ENCODE measurements at regions not wholly inside any gene's neighbourhood (a gene's known extent, or its start where the extent isn't known, plus 50 kb on each side); places are given as distances from the start of the nearest gene placed in this dataset.

DNA sequence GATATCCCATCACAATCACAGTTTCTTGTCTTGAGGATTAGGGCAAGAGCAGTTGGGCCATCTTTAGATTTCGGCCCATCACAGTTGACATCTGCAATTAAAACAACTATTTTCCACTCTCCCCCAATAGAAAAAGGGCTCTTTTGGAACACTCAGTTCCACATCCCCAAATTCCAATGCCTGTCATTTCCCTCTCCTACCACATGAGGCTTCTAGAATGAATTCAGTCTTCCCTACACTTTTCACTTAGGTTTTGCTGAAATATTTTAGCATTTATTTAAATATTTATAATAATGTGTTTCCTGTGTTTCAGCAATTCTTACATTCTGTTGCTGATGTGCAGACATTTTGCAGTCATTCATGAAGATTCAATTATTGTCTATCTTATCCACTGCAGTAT is 118.4 kb downstream of the COX18 start:
- DNase-seq: no peak
- Histone ChIP-seq H3K4me3 (no peak overlapping the region), H3K4me1 (no peaks in the 10 kb centered on the region), H3K27ac (no peak overlapping the region), H3K27me3 (no peaks in the 10 kb centered on the region), H3K36me3 (no peaks in the 10 kb centered on the region), H3K9me3 (no peaks in the 10 kb centered on the region)
- TF ChIP-seq POLR2AphosphoS5 (IDR thresholded peaks at IDR 0.05) (no peak), POLR2A (IDR thresholded peaks at IDR 0.05) (no peak), EP300 (IDR thresholded peaks at IDR 0.05) (no peak)
- TF ChIP-seq, protein P1, sequence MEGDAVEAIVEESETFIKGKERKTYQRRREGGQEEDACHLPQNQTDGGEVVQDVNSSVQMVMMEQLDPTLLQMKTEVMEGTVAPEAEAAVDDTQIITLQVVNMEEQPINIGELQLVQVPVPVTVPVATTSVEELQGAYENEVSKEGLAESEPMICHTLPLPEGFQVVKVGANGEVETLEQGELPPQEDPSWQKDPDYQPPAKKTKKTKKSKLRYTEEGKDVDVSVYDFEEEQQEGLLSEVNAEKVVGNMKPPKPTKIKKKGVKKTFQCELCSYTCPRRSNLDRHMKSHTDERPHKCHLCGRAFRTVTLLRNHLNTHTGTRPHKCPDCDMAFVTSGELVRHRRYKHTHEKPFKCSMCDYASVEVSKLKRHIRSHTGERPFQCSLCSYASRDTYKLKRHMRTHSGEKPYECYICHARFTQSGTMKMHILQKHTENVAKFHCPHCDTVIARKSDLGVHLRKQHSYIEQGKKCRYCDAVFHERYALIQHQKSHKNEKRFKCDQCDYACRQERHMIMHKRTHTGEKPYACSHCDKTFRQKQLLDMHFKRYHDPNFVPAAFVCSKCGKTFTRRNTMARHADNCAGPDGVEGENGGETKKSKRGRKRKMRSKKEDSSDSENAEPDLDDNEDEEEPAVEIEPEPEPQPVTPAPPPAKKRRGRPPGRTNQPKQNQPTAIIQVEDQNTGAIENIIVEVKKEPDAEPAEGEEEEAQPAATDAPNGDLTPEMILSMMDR (IDR thresholded peaks at IDR 0.05): no peak
- WGBS, 2 donors: 93 to 97% methylated on average over 1 of the region's 1 CpG
- intact Hi-C loops (cut with DNase I): no loop called here

DNA sequence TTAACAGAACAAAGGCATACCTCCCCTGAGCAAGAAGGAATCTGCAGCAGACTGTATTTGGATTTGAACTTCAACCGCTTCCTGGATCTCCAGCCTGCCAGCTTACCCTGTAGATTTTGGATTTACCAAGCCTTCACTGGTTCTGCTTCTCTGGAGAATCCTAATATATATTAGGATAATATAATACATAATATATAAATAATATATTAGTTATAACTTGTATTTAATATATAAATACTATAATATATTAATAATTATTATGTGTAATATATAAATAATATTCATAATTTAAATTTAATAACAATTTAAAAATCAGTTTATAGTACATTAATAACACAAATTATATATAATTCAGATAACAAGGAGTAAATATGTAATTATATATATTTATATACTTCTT is 121.4 kb downstream of the COX18 start:
- Histone ChIP-seq H3K27ac (no peak overlapping the region), H3K27me3 (no peaks in the 10 kb centered on the region), H3K36me3 (no peaks in the 10 kb centered on the region), H3K4me3 (no peak overlapping the region), H3K9me3 (peaks cover 0 to 5% (median 0%) of the 10 kb centered on the region in 4 donors), H3K4me1 (no peaks in the 10 kb centered on the region)
- intact Hi-C loops (cut with DNase I): no loop called here
- no peak for TF ChIP-seq POLR2AphosphoS5 (IDR thresholded peaks at IDR 0.05)
- TF ChIP-seq, protein P1 (IDR thresholded peaks at IDR 0.05): no peak
- TF ChIP-seq EP300 (IDR thresholded peaks at IDR 0.05): no peak
- no peak for TF ChIP-seq POLR2A (IDR thresholded peaks at IDR 0.05)
- WGBS, 2 donors: 93 to 95% methylated on average over 1 of the region's 1 CpG
- DNase-seq: no peak

DNA sequence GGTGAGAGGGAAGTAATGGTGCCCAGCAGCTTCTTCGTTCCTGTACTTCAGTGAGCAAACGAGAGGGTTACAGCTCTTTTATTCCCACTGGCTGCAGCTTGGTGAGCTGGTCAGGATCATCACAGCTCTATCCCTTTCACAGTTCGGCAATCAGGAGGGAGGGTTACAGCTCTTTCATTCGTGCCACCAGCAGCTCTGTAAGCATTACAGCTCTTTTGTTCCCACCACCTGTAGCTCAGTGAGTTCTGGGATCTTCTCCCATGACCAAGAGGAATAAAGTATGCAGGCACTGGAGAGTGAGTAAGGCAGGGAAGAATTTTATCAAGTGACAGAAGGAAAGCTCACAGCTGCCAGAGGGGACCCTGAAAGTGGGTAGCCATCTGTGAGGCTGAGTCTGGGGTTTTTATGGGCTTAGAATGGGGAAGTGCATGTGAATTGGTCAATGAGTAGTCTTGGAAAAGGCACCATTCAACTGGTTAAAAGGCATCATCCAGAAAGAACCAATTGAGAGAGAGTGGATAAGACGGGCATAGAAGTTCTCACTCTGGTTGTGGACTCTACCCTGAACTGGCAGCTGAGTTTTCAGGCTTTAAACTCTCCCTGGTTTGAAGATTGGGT is 123.7 kb downstream of the COX18 start:
- Histone ChIP-seq H3K4me1 (no peaks in the 10 kb centered on the region), H3K27me3 (no peaks in the 10 kb centered on the region), H3K27ac (no peak overlapping the region), H3K9me3 (peaks cover 0 to 5% (median 0%) of the 10 kb centered on the region in 4 donors), H3K36me3 (no peaks in the 10 kb centered on the region), H3K4me3 (no peak overlapping the region)
- intact Hi-C loops (cut with DNase I): no loop called here
- DNase-seq: no peak
- 73 to 82% methylated on average over 5 of the region's 5 CpGs for WGBS, 2 donors
- no peak for TF ChIP-seq POLR2A (IDR thresholded peaks at IDR 0.05)
- TF ChIP-seq, protein P1 (IDR thresholded peaks at IDR 0.05): no peak
- TF ChIP-seq POLR2AphosphoS5 (IDR thresholded peaks at IDR 0.05): no peak
- no peak for TF ChIP-seq EP300 (IDR thresholded peaks at IDR 0.05)

DNA sequence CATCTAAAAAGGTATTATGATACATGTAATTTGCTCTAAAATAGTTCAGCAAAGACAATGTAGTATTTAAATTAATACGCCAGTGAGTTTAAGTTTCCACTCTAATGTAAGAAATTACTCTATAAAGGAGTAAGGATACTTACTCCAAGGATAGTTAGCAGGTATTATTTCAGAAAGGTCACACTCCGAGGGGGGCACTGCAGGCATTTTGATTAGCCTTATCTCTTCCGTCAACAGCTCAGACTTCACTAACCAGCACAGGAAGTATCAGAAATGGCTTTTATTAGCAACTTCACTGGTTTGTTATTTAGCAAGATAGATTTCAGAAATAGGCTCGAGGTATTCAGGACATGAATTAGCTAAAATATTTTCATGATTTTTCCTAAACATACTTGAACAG is 127.0 kb downstream of the COX18 start:
- Histone ChIP-seq H3K27ac (no peak overlapping the region), H3K4me1 (no peaks in the 10 kb centered on the region), H3K27me3 (no peaks in the 10 kb centered on the region), H3K9me3 (peaks cover 0 to 5% (median 0%) of the 10 kb centered on the region in 4 donors), H3K4me3 (no peak overlapping the region), H3K36me3 (no peaks in the 10 kb centered on the region)
- 58 to 73% methylated on average over 4 of the region's 4 CpGs for WGBS, 2 donors
- intact Hi-C loops (cut with DNase I): no loop called here
- TF ChIP-seq POLR2AphosphoS5 (IDR thresholded peaks at IDR 0.05): no peak
- no peak for TF ChIP-seq POLR2A (IDR thresholded peaks at IDR 0.05)
- TF ChIP-seq, protein P1 (IDR thresholded peaks at IDR 0.05): no peak
- no peak for DNase-seq

DNA sequence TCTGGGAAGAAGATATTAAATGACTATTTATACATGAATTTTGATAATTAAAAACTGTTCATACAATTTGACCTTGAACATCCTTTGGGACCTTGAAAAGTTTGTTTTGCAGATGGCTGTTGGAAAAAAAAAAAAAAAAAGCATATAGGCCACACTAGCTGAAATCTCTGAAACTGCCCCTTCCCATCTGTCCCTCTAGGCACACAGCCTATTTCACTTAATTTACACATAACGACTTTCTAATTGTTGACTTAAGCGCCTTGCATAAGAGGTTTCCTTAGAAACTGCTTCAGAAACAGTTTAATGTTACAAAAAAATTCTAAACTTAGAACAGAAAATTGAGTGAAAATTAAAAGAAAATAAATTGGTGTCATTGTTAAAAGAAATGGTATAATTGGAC is 131.0 kb downstream of the COX18 start:
- Histone ChIP-seq H3K4me3 (no peak overlapping the region), H3K27ac (no peak overlapping the region), H3K9me3 (no peaks in the 10 kb centered on the region), H3K4me1 (no peaks in the 10 kb centered on the region), H3K27me3 (no peaks in the 10 kb centered on the region), H3K36me3 (no peaks in the 10 kb centered on the region)
- whole genome bisulfite sequencing, 2 donors: 84 to 88% methylated on average over 2 of the region's 2 CpGs
- no peak for DNase-seq
- TF ChIP-seq, protein P1 (IDR thresholded peaks at IDR 0.05): no peak
- TF ChIP-seq POLR2AphosphoS5 (IDR thresholded peaks at IDR 0.05) (no peak), POLR2A (IDR thresholded peaks at IDR 0.05) (no peak), EP300 (IDR thresholded peaks at IDR 0.05) (no peak)
- intact Hi-C loops (cut with DNase I): no loop called here

Data from sigmoid colon (tissue), 6 donors.